Loucy (cell line): ENCODE measurements at regions not wholly inside any gene's neighbourhood (a gene's known extent, or its start where the extent isn't known, plus 50 kb on each side); places are given as distances from the start of the nearest gene placed in this dataset.

Experiments used
- CTCF ChIP-seq: fragments of 200-600 bp; sonication (generic); conservative IDR thresholded peaks from 2 replicates; pipeline ENCODE4 v1.5.1; 2014; ENCODE audit warnings: mild to moderate bottlenecking, antibody characterized with exemption, low read length
- EZH2phosphoT487 ChIP-seq: fragments of 200-600 bp; IDR thresholded peaks from 2 replicates; pipeline ENCODE4 v1.6.1; 2018; ENCODE audit warnings: antibody characterized with exemption, mild to moderate bottlenecking, moderate library complexity, borderline replicate concordance

- no peak for TF ChIP-seq CTCF
- TF ChIP-seq EZH2phosphoT487 = no peak
Observed at GRCh38 chr9:17888066-17888465, 309.2 kb downstream of the SH3GL2 start.
